Keratinocyte (primary cell): ENCODE measurements at regions not wholly inside any gene's neighbourhood (a gene's known extent, or its start where the extent isn't known, plus 50 kb on each side); places are given as distances from the start of the nearest gene placed in this dataset.

Experiments
- DNase-seq: peaks from one replicate; pipeline ENCODE4 v3.0.0-alpha.2; 2011; ENCODE audit warnings: low read depth, missing footprints, low spot score
- FAIRE-seq: peaks from 2 replicates; lab custom pipeline; 2011; peaks lifted over from hg19 to GRCh38; lab: Jason Lieb, UNC
- H2AFZ ChIP-seq: 2 replicates; pipeline ENCODE4 v1.6.0; 2012; ENCODE audit warnings: low read length, control low read depth, inconsistent platforms; ENCODE audit not compliant: control insufficient read depth
- H3K27ac ChIP-seq: 2 replicates; pipeline ENCODE4 v1.5.1; 2011; ENCODE audit warnings: low read length; ENCODE audit not compliant: control insufficient read depth, insufficient read depth
- H3K27me3 ChIP-seq: 3 replicates; pipeline ENCODE4 v1.6.0; 2011; ENCODE audit warnings: low read length; ENCODE audit not compliant: control insufficient read depth, insufficient read depth; ENCODE audit errors: extremely low read depth
- H3K36me3 ChIP-seq, 2 experiments: 2 replicates in 1 of 2; 3 replicates in 1 of 2; pipeline ENCODE4 v1.5.1; 2011; ENCODE audit warnings: low read length in 2 of 2, mild to moderate bottlenecking in 1 of 2; ENCODE audit not compliant: control insufficient read depth in 2 of 2, insufficient read depth in 2 of 2; ENCODE audit errors: extremely low read depth in 1 of 2
- H3K4me1 ChIP-seq: 3 replicates; pipeline ENCODE4 v1.5.1; 2011; ENCODE audit warnings: low read length; ENCODE audit not compliant: control insufficient read depth, insufficient read depth; ENCODE audit errors: extremely low read depth
- H3K4me2 ChIP-seq: 3 replicates; pipeline ENCODE4 v1.6.0; 2011; ENCODE audit warnings: low read depth, low read length; ENCODE audit not compliant: control insufficient read depth, insufficient read depth; ENCODE audit errors: extremely low read depth
- H3K4me3 ChIP-seq, 3 experiments: fragments of 200-600 bp in 1 of 3; sonication (generic) in 1 of 3; 2 replicates in 2 of 3; 3 replicates in 1 of 3; pipeline ENCODE4 v1.5.1; 2011 to 2016; ENCODE audit warnings: low read length in 3 of 3, mild to moderate bottlenecking in 3 of 3, control low read depth in 2 of 3, inconsistent platforms in 1 of 3, low read depth in 1 of 3, mixed read lengths in 1 of 3, mixed run types in 1 of 3, moderate library complexity in 1 of 3; ENCODE audit not compliant: control insufficient read depth in 2 of 3, insufficient read depth in 2 of 3; ENCODE audit errors: extremely low read depth in 1 of 3
- H3K79me2 ChIP-seq: 2 replicates; pipeline ENCODE4 v1.6.0; 2012; ENCODE audit warnings: low read length; ENCODE audit not compliant: control insufficient read depth, insufficient read depth
- H3K9ac ChIP-seq: 3 replicates; pipeline ENCODE4 v1.6.0; 2011; ENCODE audit warnings: low read length; ENCODE audit not compliant: control insufficient read depth, insufficient read depth; ENCODE audit errors: extremely low read depth
- H3K9me1 ChIP-seq: 3 replicates; pipeline ENCODE4 v1.6.0; 2011; ENCODE audit warnings: low read length; ENCODE audit not compliant: control insufficient read depth, insufficient read depth; ENCODE audit errors: extremely low read depth
- H3K9me3 ChIP-seq: 2 replicates; pipeline ENCODE4 v1.5.1; 2012; ENCODE audit warnings: low read depth, low read length; ENCODE audit not compliant: control insufficient read depth
- H4K20me1 ChIP-seq: 3 replicates; pipeline ENCODE4 v1.6.0; 2011; ENCODE audit warnings: low read length; ENCODE audit not compliant: control insufficient read depth, insufficient read depth; ENCODE audit errors: extremely low read depth
- CTCF ChIP-seq, 3 experiments: IDR thresholded peaks in 1 of 3; conservative IDR thresholded peaks in 1 of 3; optimal IDR thresholded peaks in 1 of 3; 2 replicates in 2 of 3; 3 replicates in 1 of 3; pipeline versions ENCODE3 to v1.5.1; 2011; ENCODE audit warnings: low read length in 3 of 3, mild to moderate bottlenecking in 3 of 3, moderate library complexity in 2 of 3, control low read depth in 1 of 3, inconsistent platforms in 1 of 3; ENCODE audit not compliant: insufficient read depth in 2 of 3; ENCODE audit errors: extremely low read depth in 1 of 3
- EZH2 ChIP-seq: IDR thresholded peaks from one replicate; pipeline ENCODE4 v1.6.1; 2012; ENCODE audit warnings: inconsistent platforms, mild to moderate bottlenecking, low read length, moderate library complexity
- dilution Hi-C: fragments of 300-500 bp; cut with MboI; formaldehyde crosslinking; loops from one replicate; pipeline ENCODE4 v1.7.0; 2020; ENCODE audit warnings: low sequenced_read_pairs; ENCODE audit not compliant: extremely low pct_ligation_motif_present

GRCh38 chr5:154630410-154630809 lies 124.8 kb upstream of the LARP1 start:
- Histone ChIP-seq H3K4me1 (no peaks in the 10 kb centered on the region), H2AFZ (no peak overlapping the region), H3K4me3 (no peak overlapping the region), H3K4me2 (no peak overlapping the region), H3K27me3 (no peaks in the 10 kb centered on the region), H3K9me1 (no peaks in the 10 kb centered on the region), H3K36me3 (no peaks in the 10 kb centered on the region), H3K9ac (no peak overlapping the region), H4K20me1 (no peaks in the 10 kb centered on the region), H3K27ac (no peak overlapping the region), H3K9me3 (no peaks in the 10 kb centered on the region), H3K79me2 (no peaks in the 10 kb centered on the region)
- DNase-seq (no peak), FAIRE-seq (no peak)
- no peak for TF ChIP-seq EZH2
- TF ChIP-seq CTCF (optimal IDR thresholded peaks at IDR 0.05 in 1 of 3, IDR thresholded peaks at IDR 0.05 in 1 of 3, conservative IDR thresholded peaks at IDR 0.05 in 1 of 3; ENCODE audit: extremely low read depth in 1 of 3, insufficient read depth in 2 of 3, low read length in 3 of 3), result no peak
- dilution Hi-C loops, result no loop called here

- dilution Hi-C loops, result no loop called here
- no peak overlapping the region for H2AFZ ChIP-seq
- DNase-seq, result no peak
These were observed 126.5 kb upstream of the LARP1 start for GRCh38 chr5:154628685-154629084.

More at GRCh38 chr5:154628685-154629084, 126.5 kb upstream of the LARP1 start:
- no peaks in the 10 kb centered on the region for H3K4me1 ChIP-seq
- no peak for FAIRE-seq
- H3K4me3 ChIP-seq, result no peak overlapping the region
- no peaks in the 10 kb centered on the region for H3K79me2 ChIP-seq
- no peaks in the 10 kb centered on the region for H4K20me1 ChIP-seq
- no peaks in the 10 kb centered on the region for H3K27me3 ChIP-seq
- H3K4me2 ChIP-seq, result no peak overlapping the region
- no peaks in the 10 kb centered on the region for H3K9me3 ChIP-seq
- H3K27ac ChIP-seq, result no peak overlapping the region
- no peaks in the 10 kb centered on the region for H3K36me3 ChIP-seq
- H3K9ac ChIP-seq, result no peak overlapping the region
- H3K9me1 ChIP-seq, result no peaks in the 10 kb centered on the region
- TF ChIP-seq EZH2, result no peak
- no peak for TF ChIP-seq CTCF (optimal IDR thresholded peaks at IDR 0.05 in 1 of 3, IDR thresholded peaks at IDR 0.05 in 1 of 3, conservative IDR thresholded peaks at IDR 0.05 in 1 of 3; ENCODE audit: extremely low read depth in 1 of 3, insufficient read depth in 2 of 3, low read length in 3 of 3)
